GM20431 (cell line): ENCODE measurements at regions not wholly inside any gene's neighbourhood (a gene's known extent, or its start where the extent isn't known, plus 50 kb on each side); places are given as distances from the start of the nearest gene placed in this dataset.

Experiments used
- in situ Hi-C: fragments of 300-500 bp; cut with MseI, MboI; formaldehyde crosslinking; loops from one replicate; pipeline ENCODE4 v1.15.0; 2020; ENCODE audit warnings: low sequenced_read_pairs; ENCODE audit not compliant: unreplicated experiment

DNA sequence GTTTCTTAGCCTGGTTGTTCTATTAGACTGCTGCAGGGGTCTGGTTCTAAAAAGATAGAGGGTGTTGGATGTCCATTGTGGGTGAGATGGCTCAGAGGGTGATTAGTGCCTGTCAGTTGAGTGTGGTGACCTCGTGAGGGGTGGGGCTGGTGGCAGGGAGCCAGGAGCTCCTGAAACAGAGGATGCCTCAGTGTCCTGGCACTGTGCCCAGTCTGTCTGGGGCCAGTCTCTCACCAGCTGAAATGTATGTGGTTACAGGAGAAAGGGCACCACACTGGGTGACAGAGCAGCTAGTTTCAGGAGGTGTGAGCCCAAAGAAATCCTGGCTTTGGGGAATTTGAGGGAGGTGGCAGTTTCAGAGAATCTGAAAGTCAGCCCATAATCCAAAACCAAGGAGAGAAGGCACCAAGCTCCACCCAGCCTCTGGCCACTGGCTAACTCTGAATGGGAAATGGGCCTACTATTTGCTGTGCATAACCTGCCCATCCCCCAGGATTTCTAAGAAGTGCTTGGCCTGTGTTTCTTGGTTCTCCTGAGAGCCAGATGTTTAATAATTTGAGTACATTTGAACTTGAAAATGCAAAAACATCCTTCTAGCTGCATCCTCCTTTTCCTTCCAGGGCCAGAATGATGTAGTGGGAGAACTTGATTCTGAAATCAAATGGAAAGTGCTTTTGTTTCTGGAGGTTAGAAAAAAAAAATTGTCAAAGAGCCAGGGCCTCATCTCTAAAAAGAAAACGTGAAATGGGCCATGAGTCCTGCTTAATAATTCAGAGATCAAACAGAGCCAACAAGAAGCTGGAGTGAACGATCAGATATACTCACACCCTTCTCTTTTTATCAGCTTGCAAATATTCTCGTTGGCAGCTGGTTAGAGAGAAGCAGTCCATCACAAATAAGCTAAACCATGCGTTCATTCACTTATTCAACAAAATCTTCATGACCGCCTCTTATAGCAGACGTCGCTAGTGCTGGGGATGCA is 92.3 kb downstream of the B3GNT2 start:
- in situ Hi-C loops, result no loop called here

DNA sequence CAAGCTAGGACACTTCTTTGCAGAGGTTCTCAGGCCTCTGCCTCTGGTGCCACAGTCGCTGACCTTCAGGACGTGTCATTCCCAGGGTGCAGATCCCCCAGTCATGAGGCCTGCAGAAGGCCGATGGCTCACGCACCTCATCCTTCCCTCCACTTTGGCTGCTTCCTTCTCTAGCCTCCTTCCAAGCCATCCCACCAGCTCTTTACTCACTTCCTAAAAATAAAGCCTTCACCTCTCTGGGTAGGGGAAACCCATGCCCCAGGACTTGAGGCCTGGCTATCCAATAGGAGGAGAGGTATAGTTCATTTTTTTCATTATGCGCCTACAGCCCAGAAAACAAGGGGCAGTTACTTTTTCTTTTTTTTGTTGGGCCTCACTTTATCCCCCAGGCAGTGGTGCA is 91.4 kb downstream of the B3GNT2 start:
- in situ Hi-C loops, result no loop called here

DNA sequence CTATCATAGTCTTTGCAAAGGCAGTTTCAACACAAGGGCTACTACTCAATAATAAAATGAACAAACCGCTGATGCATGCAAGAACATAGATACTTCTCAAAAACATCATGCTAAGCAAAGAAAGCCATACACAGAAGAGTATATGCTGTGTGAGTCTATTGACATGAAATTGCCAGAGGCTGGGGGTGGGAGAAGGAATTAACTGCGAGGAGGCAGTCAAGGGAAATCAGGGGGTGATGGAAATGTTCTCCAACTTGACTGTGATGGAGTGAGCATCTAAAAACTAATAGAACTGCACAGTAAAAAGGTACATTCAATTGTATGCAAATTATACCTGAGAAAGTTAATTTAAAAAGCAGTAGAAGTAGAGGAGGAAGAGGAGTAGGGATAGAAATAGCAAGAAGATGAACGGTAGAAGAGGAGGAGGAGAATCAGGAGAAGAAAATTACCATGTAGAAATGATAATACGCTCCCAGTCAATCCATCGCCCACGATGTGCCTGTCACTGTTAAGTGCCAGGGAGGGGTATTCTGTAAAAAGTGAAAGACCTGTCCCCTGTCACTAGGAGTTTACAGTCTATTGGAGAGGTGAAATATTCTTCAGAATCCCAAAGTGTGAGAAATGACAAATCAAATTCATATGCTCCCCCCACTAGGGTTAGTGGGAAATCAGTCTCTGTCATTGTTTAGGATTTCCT is 90.3 kb downstream of the B3GNT2 start:
- in situ Hi-C loops, result no loop called here

DNA sequence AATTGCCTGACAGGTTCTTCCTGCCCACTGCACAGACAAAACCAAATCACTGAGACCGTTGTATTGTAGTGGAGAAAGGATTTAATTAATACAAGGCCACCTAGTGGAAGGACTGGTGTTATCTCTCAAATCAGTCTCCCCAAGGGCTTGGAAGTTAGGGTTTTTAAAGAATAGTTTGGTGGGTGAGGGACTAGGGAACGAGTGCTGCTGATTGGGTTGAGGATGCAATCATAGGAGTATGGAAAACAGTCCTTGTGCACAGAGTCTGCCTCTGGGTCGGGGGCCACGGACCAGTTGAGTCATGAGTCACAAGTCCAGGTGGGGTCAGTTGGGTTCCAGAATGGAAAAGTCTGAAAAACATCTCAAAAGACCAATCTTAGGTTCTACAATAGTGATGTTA is 89.1 kb downstream of the B3GNT2 start:
- in situ Hi-C loops, result no loop called here

DNA sequence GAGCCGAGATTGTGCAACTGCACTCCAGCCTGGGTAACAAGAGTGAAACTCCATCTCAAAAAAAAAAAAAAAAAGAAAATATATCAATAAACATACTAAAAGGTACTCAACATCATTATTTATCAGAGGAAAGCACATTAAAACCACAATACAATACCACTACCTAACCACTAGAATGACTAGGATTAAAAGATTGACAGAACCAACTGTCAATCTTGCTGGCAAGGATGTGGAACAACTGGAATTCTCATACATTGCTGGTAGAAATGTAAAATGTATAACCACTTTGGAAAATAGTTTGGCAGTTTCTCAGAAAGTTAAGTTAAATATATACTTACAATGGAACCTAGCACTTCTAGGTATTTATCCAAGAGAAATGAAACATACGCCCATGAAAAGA is 88.6 kb downstream of the B3GNT2 start:
- in situ Hi-C loops, result no loop called here

DNA sequence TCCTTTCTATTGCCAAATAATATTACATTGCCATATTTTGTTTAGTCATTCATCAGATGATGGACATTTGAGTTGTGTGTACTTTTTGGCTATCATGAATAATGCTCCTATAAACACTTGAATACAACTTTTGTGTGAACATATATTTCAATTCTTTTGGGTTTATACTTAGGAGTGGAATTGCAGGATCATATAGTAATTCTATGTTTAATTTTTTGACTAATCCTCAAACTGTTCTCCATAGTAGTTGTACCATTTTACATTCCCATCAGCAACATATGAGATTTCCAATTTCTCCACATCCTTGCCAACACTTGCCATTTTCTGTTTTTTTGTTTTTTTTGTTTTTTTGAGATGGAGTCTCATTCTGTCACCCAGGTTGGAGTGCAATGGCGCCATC is 87.2 kb downstream of the B3GNT2 start:
- in situ Hi-C loops, result no loop called here

DNA sequence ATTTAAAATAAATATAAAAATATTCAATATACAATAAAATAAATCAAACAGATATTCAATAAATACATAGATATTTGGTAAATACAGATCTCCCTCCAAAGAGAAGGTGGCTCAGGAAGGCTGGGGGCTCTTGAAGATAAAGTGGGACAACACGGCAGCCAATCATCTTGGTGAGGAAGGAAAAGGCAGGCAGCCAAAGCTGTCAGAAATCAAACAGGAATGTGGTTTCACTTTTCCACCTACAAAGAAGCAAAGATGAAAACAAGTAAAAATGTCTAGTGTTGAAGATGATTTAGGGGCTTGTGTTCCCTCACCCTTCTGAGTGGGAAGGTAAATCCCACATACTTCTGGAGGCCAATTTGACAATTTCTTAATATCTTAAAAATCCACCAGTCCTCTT is 85.7 kb downstream of the B3GNT2 start:
- in situ Hi-C loops, result no loop called here

DNA sequence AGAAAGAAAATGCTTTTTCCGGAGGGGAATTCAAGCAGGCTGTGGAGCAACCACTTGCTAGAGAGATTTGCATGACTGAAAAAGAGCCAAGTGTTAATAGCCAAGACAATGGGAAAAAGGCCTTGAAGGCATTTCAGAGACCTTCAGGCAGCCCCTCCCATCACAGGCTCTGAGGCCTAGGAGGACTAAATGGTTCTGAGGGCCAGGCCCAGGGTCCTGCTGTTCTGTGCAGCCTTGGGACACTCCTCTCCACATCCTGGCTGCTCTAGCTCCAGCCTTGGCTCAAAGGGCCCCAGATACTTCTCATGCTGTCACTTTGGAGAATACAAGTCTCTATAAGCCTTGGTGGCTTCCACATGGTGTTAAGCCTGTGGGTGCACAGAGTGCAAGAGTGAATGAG is 81.8 kb downstream of the B3GNT2 start:
- in situ Hi-C loops, result no loop called here
